ENCODE measurements at regions not wholly inside any gene's neighbourhood (a gene's known extent, or its start where the extent isn't known, plus 50 kb on each side); places are given as distances from the start of the nearest gene placed in this dataset.

DNA sequence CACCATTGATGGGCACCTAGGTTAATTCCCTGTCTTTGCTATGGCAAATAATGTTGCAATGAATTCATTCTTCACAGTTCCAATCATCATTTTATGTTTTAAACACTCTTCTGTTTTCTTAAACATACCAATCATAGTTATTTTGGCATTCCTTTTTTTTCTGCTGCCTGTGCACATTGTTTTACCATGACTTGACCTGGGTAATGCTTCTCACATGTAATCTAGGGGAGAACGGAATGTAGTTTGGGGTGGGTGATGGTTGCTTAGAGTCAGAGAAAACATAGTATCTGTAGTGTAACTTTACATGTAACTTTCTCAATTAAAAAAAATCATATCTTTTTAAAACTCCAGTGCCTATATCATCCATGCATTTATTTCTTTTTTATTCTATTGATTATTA lies 1945.3 kb upstream of the RAG2 start:
- DNase-seq (ENCODE audit: low spot score): no peak
- Histone ChIP-seq H3K9me3 (ENCODE audit: low read length) (0 out of 2 replicates have a peak, but pooled peaks cover 4% of the 10 kb centered on the region), H3K4me2 (ENCODE audit: low read length) (no peak overlapping the region), H3K79me2 (ENCODE audit: insufficient read depth, low read depth, low read length) (no peaks in the 10 kb centered on the region), H3K9me2 (ENCODE audit: insufficient read depth, low read length) (no peaks in the 10 kb centered on the region), H3K4me3 (ENCODE audit: low read depth, low read length, poor library complexity, severe bottlenecking) (no peak overlapping the region), H3K4me1 (ENCODE audit: insufficient read depth, low read length, poor library complexity, severe bottlenecking) (no peaks in the 10 kb centered on the region), H3K36me3 (ENCODE audit: insufficient read depth, low read length) (no peaks in the 10 kb centered on the region), H2AFZ (ENCODE audit: low read length) (no peak overlapping the region), H4K20me1 (ENCODE audit: insufficient read depth, low read length) (no peaks in the 10 kb centered on the region), H3K27ac (ENCODE audit: low read depth, low read length, poor library complexity, severe bottlenecking) (no peak overlapping the region)
- BruUV-seq (replicated peaks): no TSS peak
- intact Hi-C loops (cut with micrococcal nuclease; ENCODE audit: unreplicated experiment): no loop called here
- POLR2A ChIA-PET: no interaction called here
- TF ChIP-seq EZH2phosphoT487 (IDR thresholded peaks at IDR 0.05; ENCODE audit: borderline replicate concordance, low read depth, low read length) (no peak), CTCF (conservative IDR thresholded peaks at IDR 0.05; ENCODE audit: low read length) (no peak)
- CTCF ChIA-PET (ENCODE audit: unreplicated experiment): no interaction called here

DNA sequence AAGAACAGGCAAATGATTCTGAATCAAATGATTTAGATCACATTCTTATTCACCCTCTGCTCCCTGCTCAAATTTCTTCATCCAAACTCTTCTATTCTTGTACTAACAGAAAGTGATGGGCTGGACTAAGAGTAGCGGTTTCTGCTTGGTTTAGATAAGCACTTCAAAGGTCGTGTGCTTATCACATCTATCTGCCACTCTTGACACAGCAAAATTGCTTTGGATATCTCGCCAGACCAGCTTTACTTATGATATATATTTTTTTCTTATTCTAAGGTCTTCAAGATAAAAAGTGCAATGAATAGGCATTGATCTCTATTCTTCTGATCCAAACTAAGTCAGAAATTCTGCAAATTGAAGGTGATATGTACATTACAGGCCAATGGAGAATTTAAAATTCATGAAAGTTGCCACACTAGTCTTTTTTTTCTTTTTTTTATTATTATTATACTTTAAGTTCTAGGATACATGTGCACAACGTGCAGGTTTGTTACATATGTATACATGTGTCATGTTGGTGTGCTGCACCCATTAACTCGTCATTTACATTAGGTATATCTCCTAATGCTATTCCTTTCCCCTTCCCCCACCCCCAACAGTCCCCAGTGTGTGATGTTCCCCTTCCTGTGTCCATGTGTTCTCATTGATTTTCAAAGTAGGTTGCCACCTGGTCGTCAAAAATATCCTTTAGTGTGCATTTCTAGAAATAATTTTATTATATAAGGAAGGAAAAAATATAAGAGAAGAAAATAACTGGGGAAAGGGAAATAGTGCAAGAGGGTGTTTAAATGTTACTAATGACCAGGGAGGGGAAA lies 1941.0 kb upstream of the RAG2 start:
- CTCF ChIA-PET (ENCODE audit: unreplicated experiment): no interaction called here
- 0 out of 2 replicates have a peak, but pooled peaks cover 4% of the 10 kb centered on the region for H3K9me3 ChIP-seq (ENCODE audit: low read length)
- POLR2A ChIA-PET: interaction anchor here (0.6 kb wide), 1 partner anchor 959 kb away, joined by 5 read pairs; no protein-coding TSS in a partner anchor
- H4K20me1 ChIP-seq (ENCODE audit: insufficient read depth, low read length): no peaks in the 10 kb centered on the region
- no peak overlapping the region for H2AFZ ChIP-seq (ENCODE audit: low read length)
- no TSS peak for BruUV-seq (replicated peaks)
- H3K36me3 ChIP-seq (ENCODE audit: insufficient read depth, low read length): no peaks in the 10 kb centered on the region
- H3K4me1 ChIP-seq (ENCODE audit: insufficient read depth, low read length, poor library complexity, severe bottlenecking): no peaks in the 10 kb centered on the region
- H3K79me2 ChIP-seq (ENCODE audit: insufficient read depth, low read depth, low read length): no peaks in the 10 kb centered on the region
- no peak overlapping the region for H3K27ac ChIP-seq (ENCODE audit: low read depth, low read length, poor library complexity, severe bottlenecking)
- no peak overlapping the region for H3K4me2 ChIP-seq (ENCODE audit: low read length)
- no peaks in the 10 kb centered on the region for H3K9me2 ChIP-seq (ENCODE audit: insufficient read depth, low read length)
- DNase-seq (ENCODE audit: low spot score): no peak
- H3K4me3 ChIP-seq (ENCODE audit: low read depth, low read length, poor library complexity, severe bottlenecking): no peak overlapping the region
- intact Hi-C loops (cut with micrococcal nuclease; ENCODE audit: unreplicated experiment): no loop called here
- no peak for TF ChIP-seq CTCF (conservative IDR thresholded peaks at IDR 0.05; ENCODE audit: low read length)
- TF ChIP-seq EZH2phosphoT487 (IDR thresholded peaks at IDR 0.05; ENCODE audit: borderline replicate concordance, low read depth, low read length): no peak

- ChIA-PET CTCF (ENCODE audit: unreplicated experiment) (no interaction called here), POLR2A (no interaction called here)
- Histone ChIP-seq H3K4me3 (ENCODE audit: low read depth, low read length, poor library complexity, severe bottlenecking) (no peak overlapping the region), H3K4me2 (ENCODE audit: low read length) (no peak overlapping the region), H3K4me1 (ENCODE audit: insufficient read depth, low read length, poor library complexity, severe bottlenecking) (no peaks in the 10 kb centered on the region), H3K79me2 (ENCODE audit: insufficient read depth, low read depth, low read length) (no peaks in the 10 kb centered on the region), H3K9me2 (ENCODE audit: insufficient read depth, low read length) (no peaks in the 10 kb centered on the region), H4K20me1 (ENCODE audit: insufficient read depth, low read length) (no peaks in the 10 kb centered on the region), H3K27ac (ENCODE audit: low read depth, low read length, poor library complexity, severe bottlenecking) (no peak overlapping the region), H2AFZ (ENCODE audit: low read length) (no peak overlapping the region), H3K36me3 (ENCODE audit: insufficient read depth, low read length) (no peaks in the 10 kb centered on the region), H3K9me3 (ENCODE audit: low read length) (no peaks in the 10 kb centered on the region)
- intact Hi-C loops (cut with micrococcal nuclease; ENCODE audit: unreplicated experiment): no loop called here
- TF ChIP-seq CTCF (conservative IDR thresholded peaks at IDR 0.05; ENCODE audit: low read length): no peak
- no peak for TF ChIP-seq EZH2phosphoT487 (IDR thresholded peaks at IDR 0.05; ENCODE audit: borderline replicate concordance, low read depth, low read length)
- no peak for DNase-seq (ENCODE audit: low spot score)
- no TSS peak for BruUV-seq (replicated peaks)
These were observed 1932.2 kb upstream of the RAG2 start for GRCh38 chr11:38530226-38530625.

Measured in OCI-LY7 (cell line).